ENCODE measurements at regions not wholly inside any gene's neighbourhood (a gene's known extent, or its start where the extent isn't known, plus 50 kb on each side); places are given as distances from the start of the nearest gene placed in this dataset.

DNA sequence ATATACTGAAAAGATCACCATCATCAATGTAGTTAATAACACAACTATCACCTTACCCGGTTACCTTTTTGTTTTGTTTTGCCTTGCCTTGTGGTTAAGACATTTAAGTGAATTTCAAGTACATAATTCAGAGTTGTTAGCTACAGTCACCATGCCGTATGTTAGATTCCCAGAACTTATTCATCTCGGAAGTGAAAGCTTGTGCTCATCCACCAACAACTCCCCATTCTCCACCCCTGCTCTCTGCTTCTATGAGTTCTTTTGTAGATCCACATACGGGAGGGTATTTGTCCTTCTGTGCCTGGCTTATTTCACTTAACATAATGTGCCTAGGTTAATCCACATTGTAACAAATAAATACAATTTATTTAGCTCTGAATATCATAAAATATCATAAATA is 182.8 kb upstream of the ADARB2 start:
- Histone ChIP-seq H3K9me3 (ENCODE audit: low read length) (no peaks in the 10 kb centered on the region), H3K9me2 (ENCODE audit: insufficient read depth, low read length) (no peaks in the 10 kb centered on the region), H3K36me3 (ENCODE audit: insufficient read depth, low read length) (no peaks in the 10 kb centered on the region), H3K27ac (ENCODE audit: low read depth, low read length, poor library complexity, severe bottlenecking) (no peak overlapping the region), H2AFZ (ENCODE audit: low read length) (no peak overlapping the region), H4K20me1 (ENCODE audit: insufficient read depth, low read length) (no peaks in the 10 kb centered on the region), H3K4me1 (ENCODE audit: insufficient read depth, low read length, poor library complexity, severe bottlenecking) (no peaks in the 10 kb centered on the region), H3K4me3 (ENCODE audit: low read depth, low read length, poor library complexity, severe bottlenecking) (no peak overlapping the region), H3K79me2 (ENCODE audit: insufficient read depth, low read depth, low read length) (no peaks in the 10 kb centered on the region), H3K4me2 (ENCODE audit: low read length) (no peak overlapping the region)
- CTCF ChIA-PET (ENCODE audit: unreplicated experiment) = no interaction called here
- POLR2A ChIA-PET = interaction anchor here (1.2 kb wide), 1 partner anchor 57 kb away, joined by 3 read pairs; no protein-coding TSS in a partner anchor
- no peak for DNase-seq (ENCODE audit: low spot score)
- TF ChIP-seq, protein P1, sequence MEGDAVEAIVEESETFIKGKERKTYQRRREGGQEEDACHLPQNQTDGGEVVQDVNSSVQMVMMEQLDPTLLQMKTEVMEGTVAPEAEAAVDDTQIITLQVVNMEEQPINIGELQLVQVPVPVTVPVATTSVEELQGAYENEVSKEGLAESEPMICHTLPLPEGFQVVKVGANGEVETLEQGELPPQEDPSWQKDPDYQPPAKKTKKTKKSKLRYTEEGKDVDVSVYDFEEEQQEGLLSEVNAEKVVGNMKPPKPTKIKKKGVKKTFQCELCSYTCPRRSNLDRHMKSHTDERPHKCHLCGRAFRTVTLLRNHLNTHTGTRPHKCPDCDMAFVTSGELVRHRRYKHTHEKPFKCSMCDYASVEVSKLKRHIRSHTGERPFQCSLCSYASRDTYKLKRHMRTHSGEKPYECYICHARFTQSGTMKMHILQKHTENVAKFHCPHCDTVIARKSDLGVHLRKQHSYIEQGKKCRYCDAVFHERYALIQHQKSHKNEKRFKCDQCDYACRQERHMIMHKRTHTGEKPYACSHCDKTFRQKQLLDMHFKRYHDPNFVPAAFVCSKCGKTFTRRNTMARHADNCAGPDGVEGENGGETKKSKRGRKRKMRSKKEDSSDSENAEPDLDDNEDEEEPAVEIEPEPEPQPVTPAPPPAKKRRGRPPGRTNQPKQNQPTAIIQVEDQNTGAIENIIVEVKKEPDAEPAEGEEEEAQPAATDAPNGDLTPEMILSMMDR (conservative IDR thresholded peaks at IDR 0.05; ENCODE audit: low read length) = no peak
- no peak for TF ChIP-seq EZH2phosphoT487 (IDR thresholded peaks at IDR 0.05; ENCODE audit: borderline replicate concordance, low read depth, low read length)
- BruUV-seq (replicated peaks) = no TSS peak
- intact Hi-C loops (cut with micrococcal nuclease; ENCODE audit: unreplicated experiment) = no loop called here

DNA sequence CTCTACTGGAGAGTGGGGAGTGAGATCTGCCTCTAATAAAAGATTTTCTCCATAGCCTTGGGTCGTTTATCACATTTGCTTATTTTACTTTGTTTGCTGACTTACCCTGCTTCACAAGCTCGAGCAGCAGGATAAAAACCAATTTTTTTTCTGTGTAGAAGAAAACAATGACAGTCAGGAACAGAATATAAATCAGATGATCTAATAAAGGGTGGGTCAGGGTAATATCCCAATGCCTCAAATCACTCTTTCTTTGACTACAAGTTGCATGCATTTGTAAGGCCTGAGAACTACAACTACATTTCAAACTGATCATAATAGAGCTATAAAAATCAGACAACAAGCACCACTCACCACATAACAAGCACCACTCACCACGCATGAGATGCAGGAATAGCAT is 174.4 kb upstream of the ADARB2 start:
- Histone ChIP-seq H3K4me2 (ENCODE audit: low read length) (no peak overlapping the region), H3K27ac (ENCODE audit: low read depth, low read length, poor library complexity, severe bottlenecking) (no peak overlapping the region), H4K20me1 (ENCODE audit: insufficient read depth, low read length) (no peaks in the 10 kb centered on the region), H2AFZ (ENCODE audit: low read length) (no peak overlapping the region), H3K79me2 (ENCODE audit: insufficient read depth, low read depth, low read length) (no peaks in the 10 kb centered on the region), H3K4me3 (ENCODE audit: low read depth, low read length, poor library complexity, severe bottlenecking) (no peak overlapping the region), H3K36me3 (ENCODE audit: insufficient read depth, low read length) (no peaks in the 10 kb centered on the region), H3K4me1 (ENCODE audit: insufficient read depth, low read length, poor library complexity, severe bottlenecking) (no peaks in the 10 kb centered on the region), H3K9me2 (ENCODE audit: insufficient read depth, low read length) (no peaks in the 10 kb centered on the region), H3K9me3 (ENCODE audit: low read length) (no peaks in the 10 kb centered on the region)
- POLR2A ChIA-PET = interaction anchor here (1.0 to 1.1 kb wide), 2 partner anchors 12 to 116 kb away, joined by 3 to 4 read pairs; no protein-coding TSS in a partner anchor
- no TSS peak for BruUV-seq (replicated peaks)
- TF ChIP-seq, protein P1 (conservative IDR thresholded peaks at IDR 0.05; ENCODE audit: low read length) = no peak
- no peak for TF ChIP-seq EZH2phosphoT487 (IDR thresholded peaks at IDR 0.05; ENCODE audit: borderline replicate concordance, low read depth, low read length)
- intact Hi-C loops (cut with micrococcal nuclease; ENCODE audit: unreplicated experiment) = no loop called here
- no peak for DNase-seq (ENCODE audit: low spot score)
- CTCF ChIA-PET (ENCODE audit: unreplicated experiment) = no interaction called here

DNA sequence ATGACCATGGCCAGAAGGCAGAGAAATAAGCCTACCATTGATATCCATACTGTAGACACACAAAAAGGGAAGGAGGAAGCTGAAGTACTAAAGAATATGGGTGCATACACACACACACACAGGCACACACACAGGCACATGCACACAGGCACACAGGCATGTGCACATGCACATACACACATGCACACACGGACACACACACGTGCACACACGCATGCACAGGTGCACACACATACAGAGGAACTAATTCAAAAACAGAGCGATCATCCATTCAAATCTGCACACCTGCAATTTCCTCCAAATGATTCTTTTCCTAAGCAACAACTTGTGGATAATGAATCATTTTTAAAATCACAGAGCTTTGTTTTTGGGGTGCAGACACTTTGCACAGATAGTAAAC is 166.7 kb upstream of the ADARB2 start:
- Histone ChIP-seq H3K9me2 (ENCODE audit: insufficient read depth, low read length) (no peaks in the 10 kb centered on the region), H3K9me3 (ENCODE audit: low read length) (no peaks in the 10 kb centered on the region), H3K4me2 (ENCODE audit: low read length) (no peak overlapping the region), H3K36me3 (ENCODE audit: insufficient read depth, low read length) (no peaks in the 10 kb centered on the region), H3K4me3 (ENCODE audit: low read depth, low read length, poor library complexity, severe bottlenecking) (no peak overlapping the region), H3K27ac (ENCODE audit: low read depth, low read length, poor library complexity, severe bottlenecking) (no peak overlapping the region), H2AFZ (ENCODE audit: low read length) (no peak overlapping the region), H3K4me1 (ENCODE audit: insufficient read depth, low read length, poor library complexity, severe bottlenecking) (no peaks in the 10 kb centered on the region), H4K20me1 (ENCODE audit: insufficient read depth, low read length) (no peaks in the 10 kb centered on the region), H3K79me2 (ENCODE audit: insufficient read depth, low read depth, low read length) (no peaks in the 10 kb centered on the region)
- TF ChIP-seq, protein P1 (conservative IDR thresholded peaks at IDR 0.05; ENCODE audit: low read length) = no peak
- TF ChIP-seq EZH2phosphoT487 (IDR thresholded peaks at IDR 0.05; ENCODE audit: borderline replicate concordance, low read depth, low read length) = no peak
- DNase-seq (ENCODE audit: low spot score) = no peak
- intact Hi-C loops (cut with micrococcal nuclease; ENCODE audit: unreplicated experiment) = no loop called here
- BruUV-seq (replicated peaks) = no TSS peak
- ChIA-PET CTCF (ENCODE audit: unreplicated experiment) (interaction anchor here (0.5 kb wide), 1 partner anchor 725 kb away, joined by 3 read pairs; no protein-coding TSS in a partner anchor), POLR2A (no interaction called here)
